SK-N-SH (cell line): ENCODE measurements at regions not wholly inside any gene's neighbourhood (a gene's known extent, or its start where the extent isn't known, plus 50 kb on each side); places are given as distances from the start of the nearest gene placed in this dataset.

Experiments used
- CTCF ChIA-PET: fragments of 300-600, 350-600 bp; formaldehyde crosslinking; extraction: SDS; loops from one replicate; lab custom pipeline; 2021; lab: Yijun Ruan, JAX
- POLR2A ChIA-PET: fragments of 350-600 bp; sonication (Branson Sonifier 250); formaldehyde crosslinking; extraction: SDS; loops from one replicate; lab custom pipeline; 2020; ENCODE audit warnings: antibody characterized with exemption, inconsistent platforms; lab: Yijun Ruan, JAX
- DNase-seq: peaks from one replicate; pipeline ENCODE4 v3.0.0; 2012
- H2AFZ ChIP-seq: fragments of 200-600 bp; sonication (generic); 2 replicates; pipeline ENCODE4 v1.8.1; 2016; ENCODE audit warnings: antibody characterized with exemption, mild to moderate bottlenecking, low read depth
- H3F3A ChIP-seq: fragments of 200-600 bp; sonication (generic); replicated peaks from 2 replicates; pipeline ENCODE3; 2016; ENCODE audit warnings: antibody characterized with exemption, mild to moderate bottlenecking; ENCODE audit not compliant: insufficient read depth
- H3K27ac ChIP-seq, 2 experiments: fragments of 200-500 bp in 1 of 2; fragments of 200-600 bp in 1 of 2; sonication (Bioruptor generic) in 1 of 2; sonication (generic), shearing (Covaris generic) in 1 of 2; 2 replicates each; pipeline versions ENCODE4 v1.5.1 to v1.6.1; 2014 to 2016; ENCODE audit warnings: low read depth in 2 of 2, inconsistent platforms in 1 of 2, low read length in 1 of 2, mild to moderate bottlenecking in 1 of 2, mixed read lengths in 1 of 2
- H3K27me3 ChIP-seq: fragments of 200-600 bp; sonication (generic), shearing (Covaris generic); 2 replicates; pipeline ENCODE4 v1.6.1; 2016; ENCODE audit warnings: mixed run types; ENCODE audit not compliant: insufficient read depth
- H3K36me3 ChIP-seq, 2 experiments: fragments of 200-500 bp in 1 of 2; fragments of 200-600 bp in 1 of 2; sonication (Bioruptor generic) in 1 of 2; sonication (generic) in 1 of 2; replicated peaks in 1 of 2; 2 replicates each; pipeline versions ENCODE3 to v1.5.1; 2014 to 2016; ENCODE audit warnings: low read length in 1 of 2, mild to moderate bottlenecking in 1 of 2; ENCODE audit not compliant: insufficient read depth in 2 of 2, control insufficient read depth in 1 of 2
- H3K4me1 ChIP-seq, 2 experiments: fragments of 200-500 bp in 1 of 2; fragments of 200-600 bp in 1 of 2; sonication (Bioruptor generic) in 1 of 2; sonication (generic), shearing (Covaris generic) in 1 of 2; 2 replicates each; pipeline versions ENCODE4 v1.5.1 to v1.6.1; 2014 to 2016; ENCODE audit warnings: low read depth in 1 of 2, low read length in 1 of 2, mixed run types in 1 of 2; ENCODE audit not compliant: insufficient read depth in 2 of 2, control insufficient read depth in 1 of 2
- H3K4me2 ChIP-seq: fragments of 200-600 bp; sonication (generic), shearing (Covaris generic); 2 replicates; pipeline ENCODE4 v1.6.1; 2017; ENCODE audit warnings: mixed run types
- H3K4me3 ChIP-seq, 2 experiments: fragments of 200-500 bp in 1 of 2; fragments of 200-600 bp in 1 of 2; sonication (Bioruptor generic) in 1 of 2; sonication (generic), shearing (Covaris generic) in 1 of 2; 2 replicates each; pipeline versions ENCODE4 v1.5.1 to v1.8.1; 2014 to 2016; ENCODE audit warnings: low read depth in 2 of 2, inconsistent platforms in 1 of 2, low read length in 1 of 2, mild to moderate bottlenecking in 1 of 2, mixed read lengths in 1 of 2, moderate library complexity in 1 of 2
- H3K79me2 ChIP-seq: fragments of 200-600 bp; sonication (generic); 2 replicates; pipeline ENCODE4 v1.8.1; 2017; ENCODE audit warnings: mild to moderate bottlenecking; ENCODE audit not compliant: insufficient read depth
- H3K9ac ChIP-seq: fragments of 200-600 bp; sonication (generic); 2 replicates; pipeline ENCODE4 v1.6.1; 2017; ENCODE audit warnings: mixed run types
- H3K9me2 ChIP-seq: fragments of 200-600 bp; sonication (generic); 2 replicates; pipeline ENCODE4 v1.6.1; 2017; ENCODE audit warnings: mixed run types
- H3K9me3 ChIP-seq: fragments of 200-600 bp; sonication (generic); 2 replicates; pipeline ENCODE4 v1.6.1; 2017; ENCODE audit warnings: mixed run types, mild to moderate bottlenecking, moderate library complexity
- H4K20me1 ChIP-seq: fragments of 200-600 bp; sonication (generic); 2 replicates; pipeline ENCODE4 v1.6.1; 2017; ENCODE audit warnings: mild to moderate bottlenecking, mixed run types; ENCODE audit not compliant: insufficient read depth
- CHD2 ChIP-seq: fragments of 150-350 bp; IDR thresholded peaks from 2 replicates; pipeline ENCODE4 v1.6.1; 2018; ENCODE audit warnings: low read length; ENCODE audit not compliant: partially characterized antibody
- ELF1 ChIP-seq: IDR thresholded peaks from 2 replicates; pipeline ENCODE4 v1.4.0; 2012
- EP300 ChIP-seq, 2 experiments: IDR thresholded peaks; 2 replicates each; pipeline versions ENCODE4 v1.4.0 to v1.6.1; 2012; ENCODE audit warnings: borderline replicate concordance in 1 of 2, low read depth in 1 of 2, low read length in 1 of 2
- FOSL2 ChIP-seq: IDR thresholded peaks from 2 replicates; pipeline ENCODE4 v1.4.0; 2012; ENCODE audit warnings: low read depth, mild to moderate bottlenecking, moderate library complexity, borderline replicate concordance
- FOXM1 ChIP-seq: IDR thresholded peaks from 2 replicates; pipeline ENCODE4 v1.4.0; 2012; ENCODE audit warnings: low read depth, mild to moderate bottlenecking
- GABPA ChIP-seq: IDR thresholded peaks from 2 replicates; pipeline ENCODE4 v1.4.0; 2012; ENCODE audit warnings: low read depth, mild to moderate bottlenecking
- GATA2 ChIP-seq: sonication (generic); formaldehyde crosslinking; IDR thresholded peaks from 2 replicates; pipeline ENCODE4 v1.5.0; 2020; ENCODE audit warnings: mild to moderate bottlenecking, missing genetic modification reagents
- IRF3 ChIP-seq: fragments of 150-350 bp; IDR thresholded peaks from 2 replicates; pipeline ENCODE4 v1.6.1; 2016; ENCODE audit warnings: mild to moderate bottlenecking, low read depth, low read length
- JUND ChIP-seq: IDR thresholded peaks from 2 replicates; pipeline ENCODE4 v1.4.0; 2012
- MEF2A ChIP-seq: IDR thresholded peaks from 2 replicates; pipeline ENCODE4 v1.4.0; 2012; ENCODE audit warnings: low read depth, borderline replicate concordance
- NFIC ChIP-seq: IDR thresholded peaks from 2 replicates; pipeline ENCODE4 v1.4.0; 2012; ENCODE audit warnings: borderline replicate concordance
- PBX3 ChIP-seq: IDR thresholded peaks from 2 replicates; pipeline ENCODE4; 2012
- POLR2AphosphoS5 ChIP-seq: IDR thresholded peaks from 2 replicates; pipeline ENCODE4 v1.6.1; 2012; ENCODE audit warnings: low read depth, low read length
- RCOR1 ChIP-seq: fragments of 150-350 bp; IDR thresholded peaks from 2 replicates; pipeline ENCODE4 v1.6.1; 2017; ENCODE audit warnings: antibody characterized with exemption, low read length
- RFX5 ChIP-seq: IDR thresholded peaks from 2 replicates; pipeline ENCODE4 v1.6.1; 2012; ENCODE audit warnings: mild to moderate bottlenecking, improper control_type of control experiment, low read length
- TAF1 ChIP-seq: IDR thresholded peaks from 2 replicates; pipeline ENCODE4 v1.6.1; 2012; ENCODE audit warnings: low read depth, mild to moderate bottlenecking, low read length, moderate library complexity, borderline replicate concordance
- TCF12 ChIP-seq: IDR thresholded peaks from 2 replicates; pipeline ENCODE4 v1.4.0; 2012
- USF1 ChIP-seq: IDR thresholded peaks from 2 replicates; pipeline ENCODE4 v1.4.0; 2012; ENCODE audit warnings: low read depth, borderline replicate concordance
- USF2 ChIP-seq: fragments of 150-350 bp; IDR thresholded peaks from 2 replicates; pipeline ENCODE4 v1.6.1; 2017; ENCODE audit warnings: antibody characterized with exemption, low read length, low read depth, borderline replicate concordance
- ZBTB33 ChIP-seq: IDR thresholded peaks from 2 replicates; pipeline ENCODE4 v1.4.0; 2012; ENCODE audit warnings: low read depth, borderline replicate concordance
- WGBS: methylation state at CpG from one replicate; pipeline ENCODE4 v1.1.6; 2017; ENCODE audit warnings: low lambda C conversion rate; 5-methylcytosine and 5-hydroxymethylcytosine counted together

- no peak overlapping the region for H3K27ac ChIP-seq
- no peaks in the 10 kb centered on the region for H3K79me2 ChIP-seq
- no peak overlapping the region for H3K9ac ChIP-seq
- no peak overlapping the region for H2AFZ ChIP-seq
- no peaks in the 10 kb centered on the region for H3K9me2 ChIP-seq
- H3K4me2 ChIP-seq, result no peak overlapping the region
- H3K27me3 ChIP-seq, result no peaks in the 10 kb centered on the region; the same call in 1 of the 2 replicates
- H3K4me3 ChIP-seq, result no peak overlapping the region
- H3K36me3 ChIP-seq, result no peaks in the 10 kb centered on the region
- TF ChIP-seq FOSL2 (no peak), ELF1 (no peak), GABPA (no peak), TAF1 (no peak), IRF3 (no peak), RFX5 (no peak), ZBTB33 (no peak), CHD2 (no peak), RCOR1 (no peak), EP300 (IDR thresholded peaks at IDR 0.05; ENCODE audit: borderline replicate concordance in 1 of 2, low read depth in 1 of 2, low read length in 1 of 2) (no peak), PBX3 (no peak)
- no peaks in the 10 kb centered on the region for H4K20me1 ChIP-seq
- ChIA-PET CTCF (interaction anchor here (0.7 kb wide), 1 partner anchor 9 kb away, joined by 3 read pairs; no protein-coding TSS in a partner anchor), POLR2A (no interaction called here)
- DNase-seq, result no peak
- no peaks in the 10 kb centered on the region for H3F3A ChIP-seq
- no peaks in the 10 kb centered on the region for H3K4me1 ChIP-seq
- no peaks in the 10 kb centered on the region for H3K9me3 ChIP-seq
These were observed 1138.2 kb upstream of the CDH18 start for GRCh38 chr5:21126236-21126635.

DNA sequence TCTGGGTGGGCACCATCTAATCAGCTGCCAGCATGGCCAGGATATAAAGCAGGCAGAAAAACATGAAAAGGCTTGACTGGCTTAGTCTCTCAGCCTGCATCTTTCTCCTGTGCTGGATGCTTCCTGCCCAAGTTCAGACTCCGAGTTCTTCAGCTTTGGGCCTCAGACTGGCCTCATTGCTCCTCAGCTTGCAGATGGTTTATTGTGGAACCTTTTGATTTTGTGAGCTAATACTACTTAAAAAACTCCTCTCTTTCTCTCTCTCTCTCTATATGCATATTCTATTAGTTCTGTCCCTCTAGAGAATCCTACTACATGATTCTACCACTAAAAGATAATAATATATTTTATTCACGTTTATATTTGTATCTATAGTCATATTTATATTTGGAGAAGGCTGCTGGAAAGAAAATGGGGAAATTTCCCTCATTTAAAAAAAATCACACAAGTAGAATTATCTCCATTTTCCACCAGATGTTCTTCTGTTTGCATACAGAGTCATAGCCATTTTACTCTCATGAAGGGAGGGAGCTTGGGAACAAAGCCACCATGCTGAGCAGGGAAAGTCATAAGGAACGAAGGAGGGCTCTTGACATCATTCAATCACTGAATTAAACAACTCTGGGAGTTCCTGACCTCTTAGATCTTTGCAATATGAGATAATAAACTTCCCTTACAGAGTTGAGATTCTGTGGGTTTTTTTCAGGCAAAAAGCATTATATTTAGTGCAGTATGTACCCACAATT is 1137.4 kb upstream of the CDH18 start:
- no peak overlapping the region for H3K27ac ChIP-seq
- TF ChIP-seq TAF1 (no peak), FOXM1 (no peak), JUND (no peak), USF1 (no peak), CHD2 (no peak), MEF2A (no peak), NFIC (no peak), USF2 (no peak), GATA2 (CRISPR knock-in tag) (no peak), TCF12 (no peak), POLR2AphosphoS5 (no peak), ELF1 (no peak), IRF3 (no peak)

More for the DNA sequence above, 1137.4 kb upstream of the CDH18 start:
- no peaks in the 10 kb centered on the region; the same call in 1 of the 2 replicates for H3K27me3 ChIP-seq
- ChIA-PET POLR2A (no interaction called here), CTCF (interaction anchor here (0.6 kb wide), 1 partner anchor 1900 kb away, joined by 3 read pairs; no protein-coding TSS in a partner anchor)
- no peaks in the 10 kb centered on the region for H4K20me1 ChIP-seq
- H3F3A ChIP-seq, result no peaks in the 10 kb centered on the region
- 4% methylated on average over 3 of the region's 3 CpGs for WGBS
- H3K36me3 ChIP-seq, result no peaks in the 10 kb centered on the region
- H3K9me2 ChIP-seq, result no peaks in the 10 kb centered on the region
- H3K4me1 ChIP-seq, result no peaks in the 10 kb centered on the region
- no peaks in the 10 kb centered on the region for H3K79me2 ChIP-seq
- DNase-seq, result no peak
- no peak overlapping the region for H3K9ac ChIP-seq
- H3K4me3 ChIP-seq, result no peak overlapping the region
- no peaks in the 10 kb centered on the region for H3K9me3 ChIP-seq
- no peak overlapping the region for H2AFZ ChIP-seq
- no peak overlapping the region for H3K4me2 ChIP-seq
